Stomach (tissue), 8 donors: ENCODE measurements at regions not wholly inside any gene's neighbourhood (a gene's known extent, or its start where the extent isn't known, plus 50 kb on each side); places are given as distances from the start of the nearest gene placed in this dataset.
A peak's percentile ranks its signal among the peaks of the same experiment; 100 is the strongest.

ENCODE experiments used
- DNase-seq, 2 donors: peaks; one replicate each; pipeline versions ENCODE4 v3.0.0 to v3.0.0-alpha.2; 2013 to 2019
- H3K27ac ChIP-seq, 5 donors: fragments of 200-600 bp in 4 of 5; sonication (generic) in 4 of 5; one replicate each; pipeline ENCODE4 v1.5.1; 2013 to 2019; ENCODE audit warnings: mild to moderate bottlenecking in 1 of 5, moderate library complexity in 1 of 5
- H3K27me3 ChIP-seq, 3 donors: fragments of 200-600 bp; sonication (generic); one replicate each; pipeline ENCODE4 v1.5.1; 2017 to 2019; ENCODE audit warnings: mixed run types in 1 of 3
- H3K36me3 ChIP-seq, 4 donors: fragments of 200-600 bp; sonication (generic); 1 replicate in 3 of 4; 2 replicates in 1 of 4; pipeline ENCODE4 v1.5.1; 2016 to 2019
- H3K4me1 ChIP-seq, 4 donors: fragments of 200-600 bp; sonication (generic); one replicate each; pipeline ENCODE4 v1.5.1; 2016 to 2019
- H3K4me3 ChIP-seq, 4 donors: fragments of 200-600 bp; sonication (generic) in 3 of 4; one replicate each; pipeline ENCODE4 v1.5.1; 2016 to 2019; ENCODE audit warnings: mild to moderate bottlenecking in 1 of 4
- H3K9me3 ChIP-seq, 4 donors: fragments of 200-600 bp; sonication (generic); one replicate each; pipeline ENCODE4 v1.5.1; 2016 to 2019
- EP300 ChIP-seq: sonication (generic); formaldehyde crosslinking; IDR thresholded peaks from one replicate; pipeline ENCODE4 v1.6.1; 2017; ENCODE audit warnings: antibody characterized with exemption
- POLR2A ChIP-seq, 4 donors: fragments of 450-650 bp; IDR thresholded peaks; one replicate each; pipeline ENCODE4 v1.6.1; 2016; ENCODE audit warnings: antibody characterized with exemption in 4 of 4, control low read depth in 2 of 4, mild to moderate bottlenecking in 1 of 4, moderate library complexity in 1 of 4
- POLR2AphosphoS5 ChIP-seq, 3 donors: sonication (generic); formaldehyde crosslinking; IDR thresholded peaks; one replicate each; pipeline ENCODE4 v1.6.1; 2016; ENCODE audit warnings: antibody characterized with exemption in 3 of 3
- WGBS, 5 donors: extraction: QIAGEN DNeasy Blood & Tissue Kit in 3 of 5; methylation state at CpG; one replicate each; pipeline versions ENCODE4 v1.1.5 to v1.1.7; 2013 to 2018; 5-methylcytosine and 5-hydroxymethylcytosine counted together
- intact Hi-C: fragments of 100-400 bp; cut with DNase I; formaldehyde crosslinking; loops from one replicate; pipeline ENCODE4 v1.15.1; 2023; ENCODE audit warnings: low total_unique reads
- TF ChIP-seq, protein P1 (sequence below), 7 experiments: fragments of 450-650 bp in 4 of 7; fragments of 200-600 bp in 3 of 7; sonication (generic) in 3 of 7; IDR thresholded peaks; one replicate each; pipeline ENCODE4 v1.5.1; 2016 to 2019; ENCODE audit warnings: antibody characterized with exemption in 7 of 7, control low read depth in 2 of 7, mild to moderate bottlenecking in 1 of 7
- donor health status: healthy with polysubstance abuse.
- donor health status: Bipolar disorder and iron deficiency.
- donor health status: healthy.

DNA sequence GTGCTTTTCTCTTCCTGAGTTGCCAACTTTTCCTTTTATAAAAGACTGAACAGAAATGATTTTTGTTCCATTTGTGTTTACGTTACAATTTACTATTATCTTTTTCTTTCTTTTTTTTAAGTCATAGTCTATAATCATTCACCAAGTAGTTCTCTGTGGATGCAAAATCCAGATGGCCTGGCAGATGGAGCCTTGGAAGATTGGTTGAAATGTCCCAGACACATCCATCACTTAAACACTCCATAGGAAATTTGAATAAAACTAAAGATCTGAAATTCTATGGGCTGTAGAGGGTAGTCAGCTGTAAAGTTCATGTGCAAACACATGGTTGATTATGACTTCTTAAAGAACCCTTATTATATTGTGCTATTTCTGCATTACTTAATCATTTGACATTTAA, 164.8 kb upstream of the DOCK10 start:
- Histone ChIP-seq H3K9me3 (no peaks in the 10 kb centered on the region), H3K4me1 (no peaks in the 10 kb centered on the region), H3K4me3 (no peak overlapping the region), H3K27me3 (no peaks in the 10 kb centered on the region), H3K36me3 (no peaks in the 10 kb centered on the region), H3K27ac (no peak overlapping the region)
- no peak for TF ChIP-seq EP300
- TF ChIP-seq, protein P1, sequence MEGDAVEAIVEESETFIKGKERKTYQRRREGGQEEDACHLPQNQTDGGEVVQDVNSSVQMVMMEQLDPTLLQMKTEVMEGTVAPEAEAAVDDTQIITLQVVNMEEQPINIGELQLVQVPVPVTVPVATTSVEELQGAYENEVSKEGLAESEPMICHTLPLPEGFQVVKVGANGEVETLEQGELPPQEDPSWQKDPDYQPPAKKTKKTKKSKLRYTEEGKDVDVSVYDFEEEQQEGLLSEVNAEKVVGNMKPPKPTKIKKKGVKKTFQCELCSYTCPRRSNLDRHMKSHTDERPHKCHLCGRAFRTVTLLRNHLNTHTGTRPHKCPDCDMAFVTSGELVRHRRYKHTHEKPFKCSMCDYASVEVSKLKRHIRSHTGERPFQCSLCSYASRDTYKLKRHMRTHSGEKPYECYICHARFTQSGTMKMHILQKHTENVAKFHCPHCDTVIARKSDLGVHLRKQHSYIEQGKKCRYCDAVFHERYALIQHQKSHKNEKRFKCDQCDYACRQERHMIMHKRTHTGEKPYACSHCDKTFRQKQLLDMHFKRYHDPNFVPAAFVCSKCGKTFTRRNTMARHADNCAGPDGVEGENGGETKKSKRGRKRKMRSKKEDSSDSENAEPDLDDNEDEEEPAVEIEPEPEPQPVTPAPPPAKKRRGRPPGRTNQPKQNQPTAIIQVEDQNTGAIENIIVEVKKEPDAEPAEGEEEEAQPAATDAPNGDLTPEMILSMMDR (IDR thresholded peaks at IDR 0.05): no peak
- TF ChIP-seq POLR2AphosphoS5 (IDR thresholded peaks at IDR 0.05): no peak
- no peak for TF ChIP-seq POLR2A (IDR thresholded peaks at IDR 0.05)
- DNase-seq: peak in 1 of 2 donors; percentile 32
- 50 to 88% (median 79%) methylated on average over 1 of the region's 1 CpG for WGBS, 5 donors
- intact Hi-C loops: no loop called here

DNA sequence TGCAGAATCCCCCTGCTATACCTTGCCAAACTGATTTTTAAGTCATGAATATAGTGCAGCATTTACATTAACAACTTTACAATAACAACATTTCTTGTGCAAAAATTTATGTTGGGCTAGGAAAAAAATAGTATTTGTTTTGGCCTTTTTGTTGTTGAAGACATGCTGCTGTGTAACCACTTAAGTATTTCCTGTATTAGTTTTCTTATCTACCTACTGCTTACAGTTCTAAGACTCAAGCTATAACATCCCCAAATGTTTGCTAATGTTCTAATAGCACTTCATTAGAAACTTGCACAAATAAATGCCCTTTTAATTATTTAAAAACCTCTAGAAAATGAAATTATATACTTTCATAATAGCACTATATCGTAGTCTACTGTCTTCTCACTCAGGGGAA, 154.3 kb upstream of the DOCK10 start:
- H3K27ac ChIP-seq: no peak overlapping the region
- no peaks in the 10 kb centered on the region for H3K36me3 ChIP-seq
- WGBS, 5 donors: 83 to 86% (median 86%) methylated on average over 1 of the region's 1 CpG
- H3K4me3 ChIP-seq: no peak overlapping the region
- H3K9me3 ChIP-seq: no peaks in the 10 kb centered on the region
- no peak for DNase-seq
- TF ChIP-seq POLR2A (IDR thresholded peaks at IDR 0.05) (no peak), POLR2AphosphoS5 (IDR thresholded peaks at IDR 0.05) (no peak), EP300 (no peak)
- TF ChIP-seq, protein P1 (IDR thresholded peaks at IDR 0.05): no peak
- intact Hi-C loops: no loop called here
- H3K4me1 ChIP-seq: no peaks in the 10 kb centered on the region
- no peaks in the 10 kb centered on the region for H3K27me3 ChIP-seq

- Histone ChIP-seq H3K4me1 (no peaks in the 10 kb centered on the region), H3K9me3 (no peaks in the 10 kb centered on the region), H3K27me3 (no peaks in the 10 kb centered on the region), H3K36me3 (no peaks in the 10 kb centered on the region), H3K27ac (no peak overlapping the region), H3K4me3 (no peak overlapping the region)
- TF ChIP-seq POLR2A (IDR thresholded peaks at IDR 0.05): no peak
- no peak for TF ChIP-seq EP300
- TF ChIP-seq, protein P1 (IDR thresholded peaks at IDR 0.05): no peak
- no peak for TF ChIP-seq POLR2AphosphoS5 (IDR thresholded peaks at IDR 0.05)
- intact Hi-C loops: no loop called here
- no peak for DNase-seq
- 89 to 97% (median 92%) methylated on average over 3 of the region's 3 CpGs for whole genome bisulfite sequencing, 5 donors
Measured at GRCh38 chr2:225192869-225193268, 150.6 kb upstream of the DOCK10 start.

GRCh38 chr2:225190987-225191386, 148.7 kb upstream of the DOCK10 start:
- TF ChIP-seq EP300: no peak
- TF ChIP-seq POLR2AphosphoS5 (IDR thresholded peaks at IDR 0.05): no peak
- no peak for TF ChIP-seq POLR2A (IDR thresholded peaks at IDR 0.05)
- TF ChIP-seq, protein P1 (IDR thresholded peaks at IDR 0.05): no peak
- Histone ChIP-seq H3K27me3 (no peaks in the 10 kb centered on the region), H3K4me1 (no peaks in the 10 kb centered on the region), H3K27ac (no peak overlapping the region), H3K36me3 (no peaks in the 10 kb centered on the region), H3K4me3 (no peak overlapping the region), H3K9me3 (no peaks in the 10 kb centered on the region)
- no peak for DNase-seq
- WGBS, 5 donors: 24 to 51% (median 33%) methylated on average over 1 of the region's 1 CpG
- intact Hi-C loops: no loop called here
